ENCODE measurements at regions not wholly inside any gene's neighbourhood (a gene's known extent, or its start where the extent isn't known, plus 50 kb on each side); places are given as distances from the start of the nearest gene placed in this dataset.
"Not testable (repeated sequence)": the region's sequence is repeated elsewhere in the genome, so short reads cannot be mapped to it uniquely, and the experiment has no call there.

GRCh38 chr12:124673801-124674617, 106.6 kb upstream of the NCOR2 start:
- peak; percentile 91 for DNase-seq

GRCh38 chr12:124669271-124669721, 101.9 kb upstream of the NCOR2 start:
- DNase-seq, result not testable (repeated sequence)

GRCh38 chr12:124668602-124669001, 101.2 kb upstream of the NCOR2 start:
- no peak for DNase-seq

- DNase-seq, result no peak
These were observed 100.3 kb upstream of the NCOR2 start for GRCh38 chr12:124667506-124668326.

GRCh38 chr12:124666722-124667259, 99.4 kb upstream of the NCOR2 start:
- no peak for DNase-seq

GRCh38 chr12:124665511-124665910, 98.1 kb upstream of the NCOR2 start:
- no peak for DNase-seq

GRCh38 chr12:124664395-124665111, 97.1 kb upstream of the NCOR2 start:
- no peak for DNase-seq

- DNase-seq, result no peak
These were observed 96.5 kb upstream of the NCOR2 start for GRCh38 chr12:124663771-124664366.

GRCh38 chr12:124663206-124663605, 95.8 kb upstream of the NCOR2 start:
- DNase-seq, result no peak

- DNase-seq, result no peak
These were observed 93.9 kb upstream of the NCOR2 start for GRCh38 chr12:124661341-124661740.

GRCh38 chr12:124660851-124661250, 93.4 kb upstream of the NCOR2 start:
- peak; percentile 92 for DNase-seq

GRCh38 chr12:124658806-124659402, 91.5 kb upstream of the NCOR2 start:
- no peak for DNase-seq

GRCh38 chr12:124658302-124658701, 90.9 kb upstream of the NCOR2 start:
- no peak for DNase-seq

GRCh38 chr12:124656947-124657434, 89.6 kb upstream of the NCOR2 start:
- no peak for DNase-seq

- DNase-seq, result peak; percentile 90
These were observed 88.5 kb upstream of the NCOR2 start for GRCh38 chr12:124655698-124656516.

GRCh38 chr12:124655048-124655697, 87.8 kb upstream of the NCOR2 start:
- peak; percentile 78 for DNase-seq

- no peak for DNase-seq
These were observed 87.2 kb upstream of the NCOR2 start for GRCh38 chr12:124654666-124655047.

GRCh38 chr12:124653169-124653931, 85.9 kb upstream of the NCOR2 start:
- no peak for DNase-seq

GRCh38 chr12:124652661-124653060, 85.2 kb upstream of the NCOR2 start:
- DNase-seq, result no peak
